HepG2 (cell line): ENCODE measurements at regions not wholly inside any gene's neighbourhood (a gene's known extent, or its start where the extent isn't known, plus 50 kb on each side); places are given as distances from the start of the nearest gene placed in this dataset.

Experiments used
- ATAC-seq: fragments of 200-7000 bp; cut with Tn5 transposase; 3 replicates; pipeline ENCODE4 v1.9.1; 2020; ENCODE audit warnings: mild to moderate bottlenecking, moderate library complexity
- BruUV-seq: library from RNA; stranded (reverse); fragments of 400-500 nt; replicated peaks from 2 replicates; lab custom pipeline; 2021; lab: Mats Ljungman, UMichigan
- CTCF ChIA-PET: fragments of 300-600 bp; formaldehyde crosslinking; extraction: SDS; loops from one replicate; lab custom pipeline; 2021; ENCODE audit warnings: low total read pairs, inconsistent platforms, low intra/inter-chr PET ratio; lab: Yijun Ruan, JAX
- POLR2A ChIA-PET: fragments of 350-600 bp; sonication (Branson Sonifier 250); formaldehyde crosslinking; loops from one replicate; lab custom pipeline; 2020; ENCODE audit warnings: antibody characterized with exemption, inconsistent platforms; lab: Yijun Ruan, JAX
- DNase-seq: peaks from one replicate; pipeline ENCODE4 v3.0.0-alpha.2; 2015; ENCODE audit warnings: low spot score
- FAIRE-seq: peaks from 3 replicates; lab custom pipeline; 2011; peaks lifted over from hg19 to GRCh38; lab: Jason Lieb, UNC
- H2AFZ ChIP-seq: one replicate; pipeline ENCODE4 v1.6.1; 2011; ENCODE audit warnings: low read length, inconsistent platforms
- H3K27ac ChIP-seq: fragments of 300-600 bp; 3 replicates; pipeline ENCODE4 v1.8.0; 2011; ENCODE audit warnings: mixed run types, mild to moderate bottlenecking, mixed read lengths, low read length, inconsistent platforms; ENCODE audit not compliant: insufficient read depth; ENCODE audit errors: extremely low read length
- H3K27me3 ChIP-seq, 2 experiments: fragments of 200-600 bp in 1 of 2; 2 replicates in 1 of 2; 3 replicates in 1 of 2; pipeline versions ENCODE4 v1.6.0 to v1.8.0; 2011; ENCODE audit warnings: low read length in 2 of 2, mild to moderate bottlenecking in 2 of 2, moderate library complexity in 2 of 2, inconsistent platforms in 1 of 2; ENCODE audit not compliant: insufficient read depth in 2 of 2, control insufficient read depth in 1 of 2
- H3K36me3 ChIP-seq, 2 experiments: fragments of 200-600 bp in 1 of 2; replicated peaks in 1 of 2; 2 replicates in 1 of 2; 3 replicates in 1 of 2; pipeline versions ENCODE4 v1.5.1 to v1.8.0; 2011; ENCODE audit warnings: low read length in 2 of 2, inconsistent platforms in 1 of 2; ENCODE audit not compliant: insufficient read depth in 2 of 2, control insufficient read depth in 1 of 2
- H3K4me1 ChIP-seq: 2 replicates; pipeline ENCODE4 v1.5.1; 2012; ENCODE audit warnings: low read length, inconsistent platforms; ENCODE audit not compliant: insufficient read depth
- H3K4me2 ChIP-seq: 2 replicates; pipeline ENCODE4 v1.6.0; 2011; ENCODE audit warnings: low read depth, low read length, inconsistent platforms
- H3K4me3 ChIP-seq, 3 experiments: fragments of 200-600 bp in 1 of 3; sonication (generic), shearing (Covaris generic) in 1 of 3; replicated peaks in 1 of 3; 2 replicates each; pipeline ENCODE4 v1.5.1; 2011 to 2016; ENCODE audit warnings: low read length in 3 of 3, inconsistent platforms in 2 of 3, low read depth in 2 of 3, mild to moderate bottlenecking in 2 of 3, control low read depth in 1 of 3, mixed read lengths in 1 of 3; ENCODE audit not compliant: insufficient read depth in 1 of 3
- H3K79me2 ChIP-seq: one replicate; pipeline ENCODE4 v1.6.1; 2011; ENCODE audit warnings: low read length, inconsistent platforms; ENCODE audit not compliant: insufficient read depth
- H3K9ac ChIP-seq: 2 replicates; pipeline ENCODE4 v1.6.0; 2011; ENCODE audit warnings: mild to moderate bottlenecking, low read depth, low read length, inconsistent platforms; ENCODE audit not compliant: insufficient read depth
- H3K9me3 ChIP-seq: 2 replicates; pipeline ENCODE4 v1.5.1; 2012; ENCODE audit warnings: mild to moderate bottlenecking, low read length
- H4K20me1 ChIP-seq: 2 replicates; pipeline ENCODE4 v1.6.0; 2011; ENCODE audit warnings: inconsistent platforms, mild to moderate bottlenecking, low read length, moderate library complexity; ENCODE audit not compliant: insufficient read depth
- ATF1 ChIP-seq: IDR thresholded peaks from 2 replicates; pipeline ENCODE4 v1.6.1; 2016; ENCODE audit warnings: mild to moderate bottlenecking, control low read depth
- ATF7-NPFF ChIP-seq: sonication (generic); formaldehyde crosslinking; IDR thresholded peaks from 2 replicates; pipeline ENCODE4 v1.8.1; 2023; ENCODE audit warnings: mild to moderate bottlenecking, low read depth, missing genetic modification reagents, moderate library complexity
- ATRX ChIP-seq: sonication (generic); formaldehyde crosslinking; IDR thresholded peaks from 2 replicates; pipeline ENCODE4 v1.4.0; 2020; ENCODE audit warnings: missing genetic modification reagents, borderline replicate concordance
- KDM1A ChIP-seq: IDR thresholded peaks from 2 replicates; pipeline ENCODE4 v1.6.1; 2016; ENCODE audit warnings: missing compliant biosample characterization
- MNT ChIP-seq: fragments of 450-650 bp; IDR thresholded peaks from 2 replicates; pipeline ENCODE4 v1.6.1; 2016
- SP1 ChIP-seq, 2 experiments: fragments of 450-650 bp in 1 of 2; sonication (generic) in 1 of 2; formaldehyde crosslinking in 1 of 2; IDR thresholded peaks; 2 replicates each; pipeline versions ENCODE4 v1.4.0 to v1.6.1; 2016 to 2020; ENCODE audit warnings: missing genetic modification reagents in 1 of 2
- ZNF430 ChIP-seq: sonication (generic); formaldehyde crosslinking; IDR thresholded peaks from 2 replicates; pipeline ENCODE4 v1.9.0; 2021; ENCODE audit warnings: mild to moderate bottlenecking, missing genetic modification reagents
- ZNF513 ChIP-seq: sonication (generic); formaldehyde crosslinking; conservative IDR thresholded peaks from 2 replicates; pipeline ENCODE4 v1.5.0; 2020; ENCODE audit warnings: missing genetic modification reagents
- WGBS: methylation state at CpG from one replicate; pipeline ENCODE4 v1.1.6; 2017; ENCODE audit warnings: low lambda C conversion rate; 5-methylcytosine and 5-hydroxymethylcytosine counted together
- in situ Hi-C: cut with HindIII; loops from 2 replicates; pipeline ENCODE4 v1.10.0; 2017; ENCODE audit warnings: low pct_unique_long_range_greater_than_20kb; ENCODE audit not compliant: extremely low pct_ligation_motif_present
- intact Hi-C: fragments of 100-400 bp; cut with micrococcal nuclease; formaldehyde crosslinking; loops from one replicate; pipeline ENCODE4 v1.10.0; 2022; ENCODE audit not compliant: unreplicated experiment

GRCh38 chr4:129233691-129234090 lies 137.7 kb downstream of the C4orf33 start:
- no peak for FAIRE-seq
- no peak for ATAC-seq
- no peaks in the 10 kb centered on the region for H3K9me3 ChIP-seq
- H3K4me3 ChIP-seq: no peak overlapping the region
- no peak overlapping the region for H3K4me2 ChIP-seq
- no peaks in the 10 kb centered on the region for H4K20me1 ChIP-seq
- no peak for TF ChIP-seq ATF1 (CRISPR knock-in tag)
- no peak for TF ChIP-seq MNT
- TF ChIP-seq ATRX (CRISPR knock-in tag): no peak
- no peak for TF ChIP-seq SP1 (IDR thresholded peaks at IDR 0.05)
- no peak for TF ChIP-seq SP1 (CRISPR knock-in tag; IDR thresholded peaks at IDR 0.05)
- no peak for TF ChIP-seq KDM1A (CRISPR knock-in tag)
- TF ChIP-seq ATF7-NPFF: no peak
- TF ChIP-seq ZNF513 (CRISPR knock-in tag): no peak
- no peak for TF ChIP-seq ZNF430 (CRISPR knock-in tag)
- no peaks in the 10 kb centered on the region for H3K79me2 ChIP-seq
- DNase-seq: no peak
- no peaks in the 10 kb centered on the region for H3K4me1 ChIP-seq
- H3K9ac ChIP-seq: no peak overlapping the region
- no peak overlapping the region for H2AFZ ChIP-seq
- no peaks in the 10 kb centered on the region; a peak in 1 of 5 replicates for H3K27me3 ChIP-seq
- no peaks in the 10 kb centered on the region for H3K36me3 ChIP-seq
- H3K27ac ChIP-seq: no peak overlapping the region
- intact Hi-C loops (no loop called here), in situ Hi-C loops (no loop called here)
- no TSS peak for BruUV-seq
- ChIA-PET POLR2A (no interaction called here), CTCF (no interaction called here)
- WGBS: 0% methylated on average over 1 of the region's 1 CpG
